ENCODE measurements at regions not wholly inside any gene's neighbourhood (a gene's known extent, or its start where the extent isn't known, plus 50 kb on each side); places are given as distances from the start of the nearest gene placed in this dataset.

GRCh38 chr12:89181271-89181920 is 170.9 kb downstream of the DUSP6 start:
- no peak for DNase-seq

DNA sequence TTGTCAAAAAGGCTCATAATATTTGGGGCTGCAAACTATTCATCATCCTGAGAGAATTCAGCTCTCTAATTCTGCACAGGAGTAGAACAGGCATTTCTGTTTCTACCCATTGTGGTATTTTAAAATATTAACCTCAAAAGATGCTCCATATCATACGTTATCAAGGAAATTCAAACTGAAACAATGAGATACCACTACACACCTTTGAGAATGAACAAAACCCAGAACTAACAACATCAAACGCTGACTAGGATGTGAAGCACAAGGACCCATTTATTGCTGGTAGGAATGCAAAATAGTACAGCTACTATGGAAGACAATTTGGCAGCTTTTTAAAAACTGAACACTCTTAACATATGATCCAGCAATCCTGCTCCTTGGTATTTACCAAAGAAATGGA is 171.8 kb downstream of the DUSP6 start:
- no peak for DNase-seq

DNA sequence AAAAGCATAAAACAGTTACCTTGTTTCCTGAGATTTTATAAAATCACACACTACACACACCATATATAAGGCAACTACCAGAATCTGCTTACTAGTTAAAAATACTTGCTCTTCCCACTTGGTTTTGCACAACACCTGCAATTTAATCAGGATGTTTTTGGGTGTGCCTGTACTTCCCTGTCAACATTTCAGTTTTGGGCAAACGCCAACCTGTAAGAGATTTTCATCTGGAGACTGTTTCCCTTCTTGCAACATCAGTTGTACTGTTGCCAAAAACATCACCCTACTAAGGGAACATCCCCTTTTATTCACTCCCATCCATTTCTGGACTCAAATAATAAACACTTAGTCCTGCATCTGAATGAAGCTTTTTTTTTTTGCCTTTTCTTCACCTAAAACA is 172.3 kb downstream of the DUSP6 start:
- DNase-seq: no peak

- DNase-seq: no peak
These were observed 173.1 kb downstream of the DUSP6 start for GRCh38 chr12:89179245-89179644.

DNA sequence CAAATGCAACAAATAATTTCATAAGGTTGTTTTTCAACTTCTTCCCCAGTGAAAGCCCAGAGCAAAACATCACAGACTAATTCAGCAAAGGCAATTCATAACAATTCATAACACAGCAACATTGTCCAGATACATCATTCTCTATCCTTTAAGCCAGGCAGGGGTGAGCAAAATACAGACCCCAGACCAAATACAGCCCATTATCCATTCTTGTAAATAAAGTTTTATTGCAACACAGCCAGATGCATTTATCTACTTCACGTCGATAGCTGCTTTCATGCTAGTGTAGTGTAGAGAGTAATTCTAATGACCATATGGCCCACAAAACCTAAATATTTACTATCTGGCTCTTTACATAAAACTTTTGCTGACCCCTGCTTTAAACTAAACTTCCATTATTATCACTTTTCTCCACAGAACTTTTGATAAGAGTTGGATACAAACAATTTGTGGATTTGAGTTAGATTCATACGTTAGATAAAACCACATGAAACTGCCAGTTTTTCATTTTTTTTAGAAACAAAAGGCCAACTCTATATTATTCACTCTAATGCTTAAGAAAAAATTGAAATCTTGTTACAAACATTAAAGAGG is 174.4 kb downstream of the DUSP6 start:
- DNase-seq: no peak

DNA sequence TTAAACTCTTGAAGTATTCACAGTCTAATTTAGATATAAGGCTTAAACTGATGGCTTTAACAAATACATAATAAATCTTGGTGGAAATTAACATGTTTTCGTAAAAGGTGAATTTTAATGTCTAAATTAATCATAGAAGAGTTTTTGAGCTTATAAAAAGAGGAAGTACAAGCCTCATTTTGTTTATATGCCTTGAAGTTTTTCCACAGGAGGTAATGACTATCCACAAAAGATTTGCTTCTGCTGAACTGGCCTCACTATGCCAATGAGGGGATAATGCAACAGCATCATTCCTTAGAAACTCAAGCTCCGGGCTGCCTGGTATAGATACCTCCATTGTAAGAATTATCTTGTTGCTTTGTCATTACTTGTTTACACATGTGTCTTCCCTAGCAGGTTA is 175.6 kb downstream of the DUSP6 start:
- no peak for DNase-seq

DNA sequence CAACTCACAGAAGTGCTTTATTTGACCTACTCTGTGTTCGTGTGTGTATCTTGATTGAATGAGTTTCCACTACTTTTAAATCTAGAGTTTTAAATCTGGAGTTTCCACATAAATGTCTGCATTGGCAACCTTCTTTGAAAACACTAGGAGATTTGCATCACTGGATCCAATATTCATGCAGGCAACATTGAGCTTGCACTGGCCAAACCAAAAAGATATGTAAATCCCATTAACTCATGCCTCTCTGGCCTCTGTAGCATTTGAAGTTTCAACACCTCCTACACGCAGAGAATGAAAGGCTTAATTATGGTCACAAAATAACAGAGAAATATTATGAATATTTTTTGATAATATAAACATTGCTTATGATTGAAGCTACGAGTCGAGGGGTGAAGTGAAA is 178.6 kb downstream of the DUSP6 start:
- no peak for DNase-seq

- DNase-seq: no peak
These were observed 179.2 kb downstream of the DUSP6 start for GRCh38 chr12:89173096-89173495.

DNA sequence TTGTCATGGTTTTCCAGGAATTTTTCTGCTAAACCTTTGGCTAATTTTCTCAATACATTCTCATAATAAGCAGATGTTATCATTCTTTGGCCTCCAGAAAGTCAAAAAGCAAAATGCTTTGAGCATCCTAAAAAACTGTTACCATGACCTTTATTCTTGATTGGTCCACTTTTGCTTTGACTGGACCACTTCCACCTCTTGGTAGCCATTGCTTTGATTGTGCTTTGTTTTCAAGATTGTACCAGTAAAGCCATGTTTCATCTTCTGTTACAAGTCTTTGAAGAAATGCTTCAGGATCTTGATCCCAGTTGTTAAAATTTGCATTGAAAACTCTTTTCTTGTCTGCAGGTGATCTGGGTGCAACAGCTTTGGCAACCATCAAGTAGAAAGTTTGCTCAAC is 180.1 kb downstream of the DUSP6 start:
- no peak for DNase-seq

DNA sequence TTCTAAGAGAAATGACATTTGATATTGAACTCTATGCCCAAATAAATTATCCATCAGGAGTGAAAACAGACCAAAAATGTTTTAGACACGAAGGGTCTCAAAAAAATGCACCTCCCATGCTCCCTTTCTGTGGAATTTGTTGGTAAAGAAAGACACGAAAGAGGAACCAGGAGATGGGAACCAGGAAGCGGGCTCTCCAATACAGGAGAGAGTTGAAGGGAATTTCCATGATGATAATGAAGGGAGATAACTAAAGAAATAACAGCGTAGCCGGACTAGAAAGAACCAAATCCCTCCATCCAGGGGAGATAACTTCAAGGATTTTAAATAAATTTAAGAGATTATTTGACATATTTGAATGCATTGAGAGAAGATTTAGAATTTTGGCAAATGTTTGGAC is 183.0 kb downstream of the DUSP6 start:
- DNase-seq: no peak

DNA sequence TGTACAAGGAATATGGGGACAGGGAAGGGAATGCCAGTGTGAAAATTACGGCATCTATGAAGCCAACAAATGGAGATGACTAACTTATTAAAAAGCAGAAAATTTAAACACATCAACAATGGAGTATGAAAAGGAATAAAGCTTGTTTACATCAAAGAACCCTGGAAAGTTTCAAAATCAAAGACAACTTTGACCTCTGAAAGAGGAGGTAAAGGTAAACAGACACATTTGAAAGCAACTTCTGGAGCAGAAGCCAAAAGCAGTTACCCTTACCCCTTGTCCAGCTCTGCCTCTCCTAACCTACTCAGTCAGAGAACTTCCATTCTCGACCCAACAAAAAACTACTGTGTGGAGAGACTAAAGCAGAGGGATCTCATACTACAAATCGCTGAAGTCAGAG is 184.3 kb downstream of the DUSP6 start:
- DNase-seq: no peak

DNA sequence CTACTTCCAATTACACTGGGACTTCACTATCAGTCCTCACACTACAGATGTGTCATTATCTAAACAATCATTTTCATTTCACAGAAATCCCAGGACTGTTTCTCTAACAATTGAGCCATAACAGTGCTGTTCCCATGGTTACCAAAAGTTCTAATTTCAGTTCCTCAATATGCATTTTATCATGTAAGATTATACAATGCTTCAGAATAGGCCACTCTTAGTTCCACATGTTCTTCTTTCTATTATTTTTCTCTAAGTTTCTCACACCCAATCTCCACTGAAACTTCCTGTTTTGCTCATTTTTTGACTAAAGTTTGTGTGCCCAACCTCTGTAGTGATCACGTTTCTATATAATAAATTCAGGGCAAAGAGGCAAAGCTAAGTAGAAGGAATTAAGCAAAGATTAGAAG is 185.8 kb downstream of the DUSP6 start:
- no peak for DNase-seq

DNA sequence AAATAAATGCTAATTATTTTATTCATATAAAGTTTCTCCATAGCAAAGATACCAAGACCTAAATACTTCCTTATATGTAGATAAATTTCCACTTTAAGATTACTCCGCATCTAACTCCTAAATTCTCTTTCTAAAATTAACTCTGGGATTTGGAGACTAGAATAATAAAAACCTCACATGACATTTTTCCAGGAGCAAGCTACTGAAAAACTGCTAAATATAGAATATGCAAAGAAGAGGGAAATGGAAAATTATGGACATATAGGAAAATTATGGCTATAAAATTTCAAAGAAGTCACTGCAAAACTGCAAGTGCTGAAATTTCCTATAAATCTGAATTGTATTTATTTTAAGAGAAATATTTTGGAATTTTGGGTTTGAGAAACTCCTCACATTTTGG is 186.2 kb downstream of the DUSP6 start:
- DNase-seq: no peak

- DNase-seq: no peak
These were observed 186.6 kb downstream of the DUSP6 start for GRCh38 chr12:89165703-89166102.

DNA sequence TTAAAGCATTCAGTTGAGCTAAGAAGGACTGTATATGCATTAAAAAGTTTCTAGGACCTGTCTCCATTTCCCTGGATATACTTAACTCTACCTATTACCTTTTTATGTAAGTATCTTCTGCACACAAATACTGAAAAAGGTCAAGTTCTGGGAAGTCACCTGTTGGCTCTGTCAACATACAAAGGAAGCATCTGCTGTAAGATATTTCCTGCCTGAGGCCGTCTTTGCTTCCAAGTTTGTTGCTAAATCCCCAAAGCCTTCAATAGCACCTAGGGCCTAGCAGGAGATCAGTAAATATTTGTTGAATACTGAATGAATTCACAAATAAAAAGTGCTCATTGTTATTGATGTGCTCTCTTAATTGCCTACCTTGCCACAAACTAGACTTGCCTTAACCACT is 188.4 kb downstream of the DUSP6 start:
- DNase-seq: no peak

DNA sequence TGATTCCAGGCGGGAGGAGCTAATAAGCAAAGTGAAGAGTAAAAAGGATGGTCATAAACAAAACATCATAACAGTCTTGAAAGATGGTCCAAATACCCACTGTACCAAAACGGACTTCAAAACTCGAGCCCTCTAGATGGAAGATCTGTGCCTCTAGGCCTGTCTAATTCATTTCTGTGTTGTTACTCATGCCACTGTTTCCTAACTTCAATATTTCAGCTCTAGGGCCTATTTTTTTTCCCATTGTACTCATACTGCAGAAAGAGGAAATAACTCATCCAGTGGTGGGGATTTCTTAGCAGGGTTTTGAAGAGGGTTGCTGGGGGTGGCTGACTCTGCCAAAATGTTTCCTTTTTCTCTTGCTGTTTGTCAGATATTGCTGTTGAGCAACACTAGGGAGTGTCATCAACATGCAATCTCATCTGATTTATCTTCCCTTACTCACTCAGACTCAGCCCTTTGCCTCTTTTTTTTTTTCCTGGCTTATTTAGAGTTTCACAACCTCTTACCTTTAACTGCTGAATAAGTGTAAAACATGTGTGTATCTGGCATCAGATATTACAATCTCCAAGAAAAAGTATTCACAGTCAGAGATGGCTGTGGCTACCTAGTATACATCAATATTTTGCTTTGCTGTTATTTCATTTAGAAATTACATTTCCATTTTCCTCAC is 189.6 kb downstream of the DUSP6 start:
- DNase-seq: no peak

DNA sequence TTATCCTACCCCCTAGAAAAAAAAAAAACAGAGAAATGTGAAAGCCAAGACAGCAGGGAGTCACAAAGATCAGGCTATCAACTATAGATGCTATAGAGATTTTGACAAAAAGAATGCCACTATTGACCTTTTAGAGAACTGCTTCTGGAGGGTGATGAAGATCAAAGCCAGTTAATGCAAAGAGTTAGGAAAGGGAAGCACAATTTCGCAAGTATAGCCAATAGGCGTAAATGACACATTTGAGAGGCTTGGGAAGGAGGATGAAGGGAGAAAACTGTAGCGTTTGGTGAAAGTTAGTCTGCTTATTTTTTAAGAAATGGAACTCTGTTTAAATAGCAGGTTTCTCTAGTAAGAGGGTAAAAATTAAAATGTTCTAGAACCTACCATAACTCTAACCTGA is 190.7 kb downstream of the DUSP6 start:
- no peak for DNase-seq

- no peak for DNase-seq
These were observed 191.6 kb downstream of the DUSP6 start for GRCh38 chr12:89160716-89161123.

DNA sequence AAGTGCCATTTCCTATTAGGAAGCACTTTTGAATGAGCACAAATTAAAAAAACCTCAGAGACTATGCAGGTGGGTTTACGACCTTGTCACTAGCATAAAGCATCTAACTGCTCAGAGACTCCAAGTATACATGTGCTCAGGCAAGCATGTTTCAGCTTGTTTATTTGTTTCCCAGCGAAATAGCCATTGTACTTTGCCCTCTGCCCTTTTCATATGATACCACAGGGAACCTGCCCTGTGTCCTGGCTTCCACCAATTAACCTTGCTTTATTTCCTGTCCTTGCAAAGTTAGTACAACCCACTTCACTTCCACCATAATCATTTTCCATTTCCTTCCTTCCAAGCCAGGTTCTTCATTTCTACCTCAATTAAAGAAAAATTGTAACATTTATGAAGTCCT is 194.9 kb downstream of the DUSP6 start:
- DNase-seq: no peak

- DNase-seq: no peak
These were observed 195.4 kb downstream of the DUSP6 start for GRCh38 chr12:89156862-89157262.

DNA sequence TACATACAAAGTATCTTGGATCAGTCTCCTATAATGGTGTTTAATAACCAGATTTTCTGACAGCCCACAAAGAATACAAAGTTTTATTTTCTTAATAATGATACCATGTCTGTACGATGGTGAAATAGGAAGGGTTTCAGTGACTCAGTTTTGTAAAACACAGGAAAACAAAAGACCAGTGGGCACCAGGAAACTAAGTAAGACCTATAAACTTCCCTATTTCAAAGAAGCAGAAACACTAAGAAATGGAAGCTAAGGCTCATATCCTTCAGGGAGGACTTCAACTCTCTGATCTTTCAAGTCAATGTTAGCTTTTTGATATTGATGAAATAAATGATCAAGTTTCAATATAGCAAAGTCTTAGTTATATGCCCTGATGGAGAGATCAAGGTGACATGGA is 196.0 kb downstream of the DUSP6 start:
- no peak for DNase-seq

GRCh38 chr12:89155826-89156225 is 196.5 kb downstream of the DUSP6 start:
- no peak for DNase-seq

DNA sequence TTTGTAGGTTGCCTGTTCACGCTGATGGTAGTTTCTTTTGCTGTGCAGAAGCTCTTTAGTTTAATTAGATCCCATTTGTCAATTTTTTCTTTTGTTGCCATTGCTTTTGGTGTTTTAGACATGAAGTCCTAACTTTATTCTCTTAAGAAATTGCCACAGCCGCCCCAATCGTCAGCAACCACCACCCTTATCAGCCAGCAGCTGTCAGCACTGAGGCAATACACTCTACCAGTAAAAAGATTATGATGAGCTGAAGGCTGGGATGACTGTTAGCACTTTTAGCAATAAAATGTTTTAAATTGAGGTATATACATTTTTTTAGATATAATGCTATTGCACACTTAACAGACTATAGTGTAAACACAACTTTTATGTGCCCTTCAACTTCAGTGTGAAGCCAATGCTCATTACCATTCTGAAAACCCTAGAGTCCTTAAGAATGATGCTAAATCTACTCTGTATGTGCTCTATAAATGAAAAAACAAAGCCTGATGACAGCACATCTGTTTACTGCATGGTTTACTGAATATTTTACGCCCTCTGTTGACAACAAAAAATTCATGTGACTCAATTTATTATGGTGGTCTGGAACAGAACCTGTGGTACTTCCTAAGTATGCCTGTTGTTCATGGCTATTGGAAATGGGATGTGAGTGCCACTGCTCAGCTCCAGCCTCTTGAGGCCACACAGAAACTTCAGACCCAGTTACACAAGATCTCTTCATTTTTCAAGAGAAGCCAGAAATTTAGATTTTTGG is 197.4 kb downstream of the DUSP6 start:
- no peak for DNase-seq

DNA sequence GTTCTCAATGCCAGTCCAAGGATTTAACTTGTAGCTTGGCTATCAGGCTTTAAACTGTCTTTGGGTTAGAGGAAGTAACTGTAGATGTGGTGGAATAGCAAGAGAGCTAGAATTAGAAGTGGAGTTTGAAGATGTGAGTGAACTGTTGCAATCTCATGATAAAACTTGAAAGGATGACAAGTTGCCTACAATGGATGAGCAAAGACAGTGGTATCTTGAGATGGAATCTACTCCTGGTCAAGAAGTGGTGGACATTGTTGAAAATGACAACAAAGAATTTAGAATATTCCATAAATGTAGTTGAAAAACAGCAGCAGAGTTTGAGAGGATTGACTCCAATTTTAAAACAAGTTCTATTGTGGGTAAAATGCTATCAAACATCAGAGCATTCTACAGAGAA is 199.0 kb downstream of the DUSP6 start:
- no peak for DNase-seq
